ENCODE measurements at regions not wholly inside any gene's neighbourhood (a gene's known extent, or its start where the extent isn't known, plus 50 kb on each side); places are given as distances from the start of the nearest gene placed in this dataset.

DNA sequence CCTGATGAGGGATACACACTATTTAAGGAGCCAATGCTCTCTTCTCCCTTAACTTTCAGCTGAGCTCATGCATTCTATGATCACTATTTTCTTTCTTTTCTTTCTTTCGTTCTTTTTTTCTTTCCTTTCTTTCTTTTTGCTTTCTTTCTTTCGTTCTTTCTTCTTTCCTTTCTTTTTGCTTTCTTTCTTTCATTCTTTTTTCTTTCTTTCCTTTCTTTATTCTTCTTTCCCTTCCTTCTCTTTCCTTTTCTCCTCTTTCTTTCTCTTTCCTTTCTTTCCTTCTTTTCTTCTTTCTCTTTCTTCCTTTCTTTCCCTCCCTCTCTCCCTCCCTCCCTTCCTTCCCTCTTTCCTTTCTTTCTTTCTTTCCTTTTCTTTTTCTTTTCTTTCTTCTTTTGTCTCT is 761.2 kb downstream of the SEMA5A start:
- no peak for TF ChIP-seq POLR2A (IDR thresholded peaks at IDR 0.05)
- no peak for TF ChIP-seq EP300 (IDR thresholded peaks at IDR 0.05)
- TF ChIP-seq, protein P1, sequence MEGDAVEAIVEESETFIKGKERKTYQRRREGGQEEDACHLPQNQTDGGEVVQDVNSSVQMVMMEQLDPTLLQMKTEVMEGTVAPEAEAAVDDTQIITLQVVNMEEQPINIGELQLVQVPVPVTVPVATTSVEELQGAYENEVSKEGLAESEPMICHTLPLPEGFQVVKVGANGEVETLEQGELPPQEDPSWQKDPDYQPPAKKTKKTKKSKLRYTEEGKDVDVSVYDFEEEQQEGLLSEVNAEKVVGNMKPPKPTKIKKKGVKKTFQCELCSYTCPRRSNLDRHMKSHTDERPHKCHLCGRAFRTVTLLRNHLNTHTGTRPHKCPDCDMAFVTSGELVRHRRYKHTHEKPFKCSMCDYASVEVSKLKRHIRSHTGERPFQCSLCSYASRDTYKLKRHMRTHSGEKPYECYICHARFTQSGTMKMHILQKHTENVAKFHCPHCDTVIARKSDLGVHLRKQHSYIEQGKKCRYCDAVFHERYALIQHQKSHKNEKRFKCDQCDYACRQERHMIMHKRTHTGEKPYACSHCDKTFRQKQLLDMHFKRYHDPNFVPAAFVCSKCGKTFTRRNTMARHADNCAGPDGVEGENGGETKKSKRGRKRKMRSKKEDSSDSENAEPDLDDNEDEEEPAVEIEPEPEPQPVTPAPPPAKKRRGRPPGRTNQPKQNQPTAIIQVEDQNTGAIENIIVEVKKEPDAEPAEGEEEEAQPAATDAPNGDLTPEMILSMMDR (IDR thresholded peaks at IDR 0.05) = no peak
- no peak for TF ChIP-seq POLR2AphosphoS5 (IDR thresholded peaks at IDR 0.05)
- Histone ChIP-seq H3K4me1 (no peaks in the 10 kb centered on the region), H3K9me3 (no peaks in the 10 kb centered on the region), H3K36me3 (no peaks in the 10 kb centered on the region), H3K27me3 (no peaks in the 10 kb centered on the region), H3K27ac (no peak overlapping the region), H3K4me3 (no peak overlapping the region)
- no peak for DNase-seq (ENCODE audit: low spot score in 2 of 2)
- WGBS = 91% methylated on average over 2 of the region's 2 CpGs

GRCh38 chr5:8788246-8788645 is 757.6 kb downstream of the SEMA5A start:
- H3K4me3 ChIP-seq = no peak overlapping the region
- H3K36me3 ChIP-seq = no peaks in the 10 kb centered on the region
- H3K27me3 ChIP-seq = no peaks in the 10 kb centered on the region
- 38% methylated on average over 3 of the region's 3 CpGs for WGBS
- H3K4me1 ChIP-seq = no peaks in the 10 kb centered on the region
- H3K9me3 ChIP-seq = no peaks in the 10 kb centered on the region
- no peak overlapping the region for H3K27ac ChIP-seq
- TF ChIP-seq POLR2AphosphoS5 (IDR thresholded peaks at IDR 0.05) = no peak
- no peak for DNase-seq (ENCODE audit: low spot score in 2 of 2)

GRCh38 chr5:8805653-8806052 is 740.2 kb downstream of the SEMA5A start:
- no peak for DNase-seq (ENCODE audit: low spot score in 2 of 2)
- no peaks in the 10 kb centered on the region for H3K27me3 ChIP-seq
- no peaks in the 10 kb centered on the region for H3K36me3 ChIP-seq
- H3K27ac ChIP-seq = no peak overlapping the region
- no peaks in the 10 kb centered on the region for H3K4me1 ChIP-seq
- peaks cover 15% of the 10 kb centered on the region for H3K9me3 ChIP-seq
- TF ChIP-seq EP300 (IDR thresholded peaks at IDR 0.05) = no peak
- no peak for TF ChIP-seq POLR2A (IDR thresholded peaks at IDR 0.05)
- no peak for TF ChIP-seq POLR2AphosphoS5 (IDR thresholded peaks at IDR 0.05)
- TF ChIP-seq, protein P1 (IDR thresholded peaks at IDR 0.05) = no peak
- H3K4me3 ChIP-seq = no peak overlapping the region

GRCh38 chr5:8807636-8808035 is 738.2 kb downstream of the SEMA5A start:
- no peak overlapping the region for H3K27ac ChIP-seq
- H3K27me3 ChIP-seq = no peaks in the 10 kb centered on the region
- WGBS = 40% methylated on average over 3 of the region's 3 CpGs
- H3K36me3 ChIP-seq = no peaks in the 10 kb centered on the region
- no peaks in the 10 kb centered on the region for H3K4me1 ChIP-seq
- no peak for DNase-seq (ENCODE audit: low spot score in 2 of 2)
- TF ChIP-seq POLR2AphosphoS5 (IDR thresholded peaks at IDR 0.05) (no peak), POLR2A (IDR thresholded peaks at IDR 0.05) (no peak), EP300 (IDR thresholded peaks at IDR 0.05) (no peak)
- TF ChIP-seq, protein P1 (IDR thresholded peaks at IDR 0.05) = no peak
- H3K9me3 ChIP-seq = peaks cover 11% of the 10 kb centered on the region
- no peak overlapping the region for H3K4me3 ChIP-seq

DNA sequence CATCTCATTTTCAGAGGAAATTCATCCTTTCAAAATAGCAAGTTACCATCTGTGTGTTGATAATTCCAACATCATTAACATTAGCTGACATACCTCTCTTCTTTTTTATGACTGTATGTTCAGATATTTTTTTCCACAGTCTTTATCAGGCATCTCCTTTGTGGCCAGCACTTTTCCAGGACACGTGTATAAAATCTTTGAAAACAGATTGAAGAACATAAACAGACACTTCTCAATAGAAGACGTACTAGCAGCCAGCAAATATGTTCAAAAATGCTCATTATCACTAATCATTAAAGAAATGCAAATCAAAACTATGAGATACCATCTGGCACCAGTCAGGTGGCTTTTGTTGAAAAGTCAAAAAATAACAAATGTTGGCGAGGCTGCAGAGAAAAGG is 734.3 kb downstream of the SEMA5A start:
- peaks cover 3% of the 10 kb centered on the region for H3K9me3 ChIP-seq
- TF ChIP-seq, protein P1 (IDR thresholded peaks at IDR 0.05) = no peak
- no peak for TF ChIP-seq EP300 (IDR thresholded peaks at IDR 0.05)
- TF ChIP-seq POLR2A (IDR thresholded peaks at IDR 0.05) = no peak
- TF ChIP-seq POLR2AphosphoS5 (IDR thresholded peaks at IDR 0.05) = no peak
- H3K4me3 ChIP-seq = no peak overlapping the region
- DNase-seq (ENCODE audit: low spot score in 2 of 2) = no peak
- H3K36me3 ChIP-seq = no peaks in the 10 kb centered on the region
- no peak overlapping the region for H3K27ac ChIP-seq
- H3K27me3 ChIP-seq = no peaks in the 10 kb centered on the region
- 74% methylated on average over 3 of the region's 3 CpGs for WGBS
- H3K4me1 ChIP-seq = no peaks in the 10 kb centered on the region

GRCh38 chr5:8813180-8813579 is 732.7 kb downstream of the SEMA5A start:
- peaks cover 3% of the 10 kb centered on the region for H3K9me3 ChIP-seq
- no peak overlapping the region for H3K27ac ChIP-seq
- WGBS = 65% methylated on average over 3 of the region's 3 CpGs
- no peaks in the 10 kb centered on the region for H3K36me3 ChIP-seq
- no peak for DNase-seq (ENCODE audit: low spot score in 2 of 2)
- no peaks in the 10 kb centered on the region for H3K27me3 ChIP-seq
- no peaks in the 10 kb centered on the region for H3K4me1 ChIP-seq
- no peak overlapping the region for H3K4me3 ChIP-seq
- TF ChIP-seq, protein P1 (IDR thresholded peaks at IDR 0.05) = no peak
